Left ventricle myocardium inferior (tissue), 1 donor: ENCODE measurements at regions not wholly inside any gene's neighbourhood (a gene's known extent, or its start where the extent isn't known, plus 50 kb on each side); places are given as distances from the start of the nearest gene placed in this dataset.

Experiments used
- DNase-seq: peaks from one replicate; pipeline ENCODE4 v3.0.0-alpha.2; 2020
- H3K27ac ChIP-seq: fragments of 200-600 bp; replicated peaks from 2 replicates; pipeline ENCODE4 v1.8.0; 2021
- H3K27me3 ChIP-seq: fragments of 200-600 bp; 2 replicates; pipeline ENCODE4 v1.8.0; 2021; ENCODE audit warnings: low read depth
- H3K36me3 ChIP-seq: fragments of 200-600 bp; 2 replicates; pipeline ENCODE4 v1.8.0; 2021
- H3K4me1 ChIP-seq: fragments of 200-600 bp; 2 replicates; pipeline ENCODE4 v1.8.0; 2021
- H3K4me3 ChIP-seq: fragments of 200-600 bp; 2 replicates; pipeline ENCODE4 v1.8.0; 2021; ENCODE audit warnings: mild to moderate bottlenecking, moderate library complexity
- H3K9me3 ChIP-seq: fragments of 200-600 bp; replicated peaks from 2 replicates; pipeline ENCODE4 v1.8.0; 2021
- intact Hi-C: fragments of 100-400 bp; cut with micrococcal nuclease; formaldehyde crosslinking; loops from one replicate; pipeline ENCODE4 v1.11.0; 2022
- TF ChIP-seq, protein P1 (sequence below): fragments of 200-600 bp; IDR thresholded peaks from 2 replicates; pipeline ENCODE4 v1.8.0; 2021; ENCODE audit warnings: antibody characterized with exemption, mild to moderate bottlenecking, borderline replicate concordance
- donor health status: DM: no; HTN: yes; CAD: no; lungs with severe emphysema.

DNA sequence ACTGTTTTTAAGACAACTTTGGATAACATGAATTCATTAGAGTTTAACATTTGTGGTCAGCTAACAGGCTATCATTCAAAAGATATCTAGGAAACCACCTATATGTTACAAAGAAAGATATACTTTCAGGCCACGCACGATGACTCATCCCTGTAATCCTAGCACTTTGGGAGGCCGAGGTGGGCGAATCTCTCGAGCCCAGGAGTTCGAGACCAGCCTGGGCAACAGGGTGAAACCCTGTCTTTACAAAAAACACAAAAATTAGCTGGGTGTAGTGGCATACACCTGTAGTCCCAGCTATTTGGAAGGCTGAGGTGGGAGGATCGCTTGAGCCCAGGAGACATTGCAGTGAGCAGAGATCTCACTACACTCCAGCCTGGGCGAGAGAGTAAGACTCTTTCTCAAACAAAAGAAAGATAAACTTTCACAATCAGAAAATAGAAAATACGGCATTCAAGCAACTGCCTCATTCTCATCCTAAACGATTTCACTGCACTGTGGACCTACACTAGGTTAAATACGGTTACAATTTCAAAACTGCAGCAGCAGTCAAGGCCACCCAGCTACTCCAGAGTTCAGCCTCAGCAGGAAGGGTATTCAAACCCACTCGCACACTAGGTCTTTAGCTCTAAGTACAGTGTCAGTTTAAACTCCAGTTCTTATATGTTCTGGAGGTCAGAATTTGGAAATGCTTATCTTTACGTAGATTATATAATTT is 250.0 kb upstream of the SLC39A10 start:
- Histone ChIP-seq H3K36me3 (no peaks in the 10 kb centered on the region), H3K27me3 (no peaks in the 10 kb centered on the region), H3K4me3 (no peak overlapping the region), H3K27ac (no peak overlapping the region), H3K4me1 (no peaks in the 10 kb centered on the region), H3K9me3 (no peaks in the 10 kb centered on the region)
- TF ChIP-seq, protein P1, sequence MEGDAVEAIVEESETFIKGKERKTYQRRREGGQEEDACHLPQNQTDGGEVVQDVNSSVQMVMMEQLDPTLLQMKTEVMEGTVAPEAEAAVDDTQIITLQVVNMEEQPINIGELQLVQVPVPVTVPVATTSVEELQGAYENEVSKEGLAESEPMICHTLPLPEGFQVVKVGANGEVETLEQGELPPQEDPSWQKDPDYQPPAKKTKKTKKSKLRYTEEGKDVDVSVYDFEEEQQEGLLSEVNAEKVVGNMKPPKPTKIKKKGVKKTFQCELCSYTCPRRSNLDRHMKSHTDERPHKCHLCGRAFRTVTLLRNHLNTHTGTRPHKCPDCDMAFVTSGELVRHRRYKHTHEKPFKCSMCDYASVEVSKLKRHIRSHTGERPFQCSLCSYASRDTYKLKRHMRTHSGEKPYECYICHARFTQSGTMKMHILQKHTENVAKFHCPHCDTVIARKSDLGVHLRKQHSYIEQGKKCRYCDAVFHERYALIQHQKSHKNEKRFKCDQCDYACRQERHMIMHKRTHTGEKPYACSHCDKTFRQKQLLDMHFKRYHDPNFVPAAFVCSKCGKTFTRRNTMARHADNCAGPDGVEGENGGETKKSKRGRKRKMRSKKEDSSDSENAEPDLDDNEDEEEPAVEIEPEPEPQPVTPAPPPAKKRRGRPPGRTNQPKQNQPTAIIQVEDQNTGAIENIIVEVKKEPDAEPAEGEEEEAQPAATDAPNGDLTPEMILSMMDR = no peak
- no peak for DNase-seq
- intact Hi-C loops = no loop called here

DNA sequence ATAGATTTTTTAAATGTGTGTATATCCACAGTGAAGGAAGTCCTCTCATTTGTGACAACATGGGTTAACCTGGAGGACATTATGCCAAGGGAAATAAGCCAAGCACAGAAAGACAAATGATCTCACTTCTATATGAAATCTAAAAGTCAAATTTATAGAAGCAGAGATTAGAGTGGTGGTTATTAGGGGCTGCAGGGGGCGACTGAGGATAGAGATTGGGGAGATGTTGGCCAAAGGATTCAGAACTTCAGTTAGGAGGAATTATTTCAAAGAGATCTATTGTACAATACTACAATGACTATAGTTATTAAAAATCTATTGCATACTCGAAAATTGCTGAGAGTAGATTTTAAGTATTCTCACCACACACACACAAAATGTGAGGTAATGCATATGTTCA is 252.4 kb upstream of the SLC39A10 start:
- intact Hi-C loops = no loop called here
- TF ChIP-seq, protein P1 = no peak
- H3K36me3 ChIP-seq = no peaks in the 10 kb centered on the region
- no peaks in the 10 kb centered on the region for H3K4me1 ChIP-seq
- H3K9me3 ChIP-seq = no peaks in the 10 kb centered on the region
- H3K27me3 ChIP-seq = no peaks in the 10 kb centered on the region
- no peak overlapping the region for H3K4me3 ChIP-seq
- no peak overlapping the region for H3K27ac ChIP-seq
- no peak for DNase-seq

DNA sequence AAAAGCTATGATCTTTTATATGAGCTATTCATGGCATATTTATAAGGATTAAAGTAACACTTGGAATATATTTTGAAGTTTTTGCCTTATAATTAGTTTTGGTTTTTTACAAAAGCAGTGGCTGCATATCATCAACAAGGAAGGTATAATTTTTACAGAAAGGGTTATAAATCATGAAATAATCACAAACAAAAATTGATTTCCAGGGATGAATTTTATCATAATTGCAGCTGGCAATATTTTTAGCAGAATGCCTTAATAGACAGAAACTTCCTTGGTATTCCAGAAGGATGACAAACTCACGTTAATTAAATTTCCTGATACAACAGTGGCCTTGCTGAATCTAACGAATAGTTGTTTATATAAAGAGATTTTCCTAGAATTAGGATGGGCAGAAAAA is 260.5 kb upstream of the SLC39A10 start:
- DNase-seq = no peak
- intact Hi-C loops = no loop called here

DNA sequence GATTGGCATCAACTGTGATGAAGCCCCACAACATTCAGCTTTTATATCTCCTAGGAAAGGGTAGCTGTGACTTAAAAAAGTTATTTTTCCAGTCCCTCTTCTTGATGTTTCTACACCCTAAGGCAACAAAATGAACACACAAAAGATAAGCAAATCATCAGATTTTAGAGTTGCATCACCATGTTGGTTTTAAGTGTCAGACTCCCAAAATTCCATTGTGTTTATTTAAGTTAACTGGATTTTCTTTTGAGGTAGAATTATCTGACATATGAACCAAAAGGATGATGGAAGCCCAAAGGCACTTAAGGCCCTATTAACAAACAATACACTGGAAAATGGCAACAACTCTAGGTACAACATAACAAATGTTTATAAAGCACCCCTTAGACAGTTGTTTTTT is 261.7 kb upstream of the SLC39A10 start:
- TF ChIP-seq, protein P1 = no peak
- Histone ChIP-seq H3K27me3 (no peaks in the 10 kb centered on the region), H3K9me3 (no peaks in the 10 kb centered on the region), H3K4me3 (no peak overlapping the region), H3K27ac (no peak overlapping the region), H3K36me3 (no peaks in the 10 kb centered on the region), H3K4me1 (no peaks in the 10 kb centered on the region)
- intact Hi-C loops = no loop called here
- no peak for DNase-seq

More for the DNA sequence above, 260.5 kb upstream of the SLC39A10 start:
- Histone ChIP-seq H3K4me3 (no peak overlapping the region), H3K27ac (no peak overlapping the region), H3K4me1 (no peaks in the 10 kb centered on the region), H3K9me3 (no peaks in the 10 kb centered on the region), H3K27me3 (no peaks in the 10 kb centered on the region), H3K36me3 (no peaks in the 10 kb centered on the region)
- TF ChIP-seq, protein P1 = no peak

DNA sequence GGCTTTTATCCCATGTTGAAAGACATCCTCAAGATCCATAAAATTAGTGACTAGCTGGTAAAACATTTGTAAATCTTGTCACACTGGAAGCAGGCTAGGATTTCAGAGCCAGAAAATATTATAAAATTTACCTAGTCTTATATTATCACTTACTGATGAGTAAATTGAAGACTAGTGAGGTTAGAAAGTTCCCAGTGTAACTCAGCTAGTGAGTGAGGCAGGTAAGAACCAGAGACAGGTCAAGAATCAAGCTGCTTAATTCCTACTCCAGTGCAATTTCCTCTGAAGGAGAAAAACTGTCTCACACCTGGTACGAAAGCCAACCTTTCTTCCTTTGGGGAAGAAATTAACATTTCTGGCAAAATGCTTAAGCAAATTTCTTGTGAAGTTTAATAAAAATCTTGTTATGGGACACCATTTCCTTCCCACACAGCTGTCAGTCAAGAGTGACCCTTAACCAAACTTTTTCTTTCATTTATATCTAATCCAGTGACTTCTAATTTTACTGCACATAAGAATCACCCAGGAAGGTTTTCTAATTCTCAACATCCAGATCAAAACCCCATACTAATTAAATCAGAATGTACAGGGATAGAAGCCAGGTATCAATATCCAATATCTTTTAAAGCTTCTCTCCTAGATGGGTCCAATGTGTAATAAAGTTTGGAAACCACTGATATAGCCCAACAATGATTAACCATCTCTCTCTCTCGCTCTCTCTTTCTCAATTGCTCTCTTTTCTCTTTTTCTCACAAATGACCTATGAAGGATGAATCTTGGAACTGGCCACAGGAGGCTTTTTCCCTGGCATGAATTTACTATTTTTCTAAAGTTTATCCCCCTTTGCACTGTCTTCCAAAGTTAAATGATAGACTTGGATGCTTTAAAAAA is 264.3 kb upstream of the SLC39A10 start:
- no peak for DNase-seq
- no peak overlapping the region for H3K4me3 ChIP-seq
- no peaks in the 10 kb centered on the region for H3K9me3 ChIP-seq
- no peaks in the 10 kb centered on the region for H3K27me3 ChIP-seq
- intact Hi-C loops = no loop called here
- H3K36me3 ChIP-seq = no peaks in the 10 kb centered on the region
- TF ChIP-seq, protein P1 = no peak
- H3K27ac ChIP-seq = no peak overlapping the region
- no peaks in the 10 kb centered on the region for H3K4me1 ChIP-seq
